K562 (cell line): ENCODE measurements at regions not wholly inside any gene's neighbourhood (a gene's known extent, or its start where the extent isn't known, plus 50 kb on each side); places are given as distances from the start of the nearest gene placed in this dataset.

Experiments used
- ATAC-seq: fragments of 200-7000 bp; cut with Tn5 transposase; 3 replicates; pipeline ENCODE4 v1.9.1; 2020; ENCODE audit warnings: moderate library complexity
- BruUV-seq: library from RNA; stranded (reverse); fragments of 400-500 nt; replicated peaks from 2 replicates; lab custom pipeline; 2021; lab: Mats Ljungman, UMichigan
- CTCF ChIA-PET: fragments of 300-600 bp; formaldehyde crosslinking; extraction: SDS; loops from one replicate; lab custom pipeline; 2021; ENCODE audit warnings: low intra/inter-chr PET ratio; lab: Yijun Ruan, JAX
- POLR2A ChIA-PET: fragments of 300-600, 350-650 bp; sonication (Branson Sonifier 250); formaldehyde crosslinking; extraction: SDS; loops from one replicate; lab custom pipeline; 2021; ENCODE audit warnings: antibody characterized with exemption, inconsistent platforms; lab: Yijun Ruan, JAX
- DNase-seq, 4 experiments: peaks; one replicate each; pipeline versions ENCODE4 v3.0.0 to v3.0.0-alpha.2; 2011 to 2018; ENCODE audit warnings: low spot score in 3 of 4, mixed read lengths in 3 of 4; ENCODE audit errors: extremely low read depth in 1 of 4
- FAIRE-seq: peaks from 2 replicates; lab custom pipeline; 2011; peaks lifted over from hg19 to GRCh38; lab: Jason Lieb, UNC
- H2AFZ ChIP-seq: 2 replicates; pipeline ENCODE4 v1.6.0; 2011; ENCODE audit warnings: low read depth, low read length, control low read depth, inconsistent platforms
- H3K27ac ChIP-seq: fragments of 200-600 bp; 3 replicates; pipeline ENCODE4 v1.8.0; 2011; ENCODE audit warnings: low read depth, mild to moderate bottlenecking, control low read depth, inconsistent platforms, low read length, moderate library complexity, mixed read lengths; ENCODE audit errors: extremely low read depth
- H3K27me3 ChIP-seq, 2 experiments: fragments of 300-600 bp in 1 of 2; 2 replicates in 1 of 2; 3 replicates in 1 of 2; pipeline versions ENCODE4 v1.6.0 to v1.8.0; 2011; ENCODE audit warnings: inconsistent platforms in 2 of 2, low read length in 2 of 2, mild to moderate bottlenecking in 1 of 2, mixed read lengths in 1 of 2, moderate library complexity in 1 of 2; ENCODE audit not compliant: control insufficient read depth in 2 of 2, insufficient read depth in 2 of 2
- H3K36me3 ChIP-seq: fragments of 300-600 bp; 3 replicates; pipeline ENCODE4 v1.8.0; 2011; ENCODE audit warnings: mild to moderate bottlenecking, low read length, inconsistent platforms; ENCODE audit not compliant: control insufficient read depth, insufficient read depth
- H3K4me1 ChIP-seq, 2 experiments: fragments of 200-600 bp in 1 of 2; replicated peaks in 1 of 2; 2 replicates in 1 of 2; 3 replicates in 1 of 2; pipeline versions ENCODE4 v1.5.1 to v1.8.0; 2011; ENCODE audit warnings: inconsistent platforms in 2 of 2, low read length in 2 of 2, mild to moderate bottlenecking in 1 of 2, mixed read lengths in 1 of 2, moderate library complexity in 1 of 2; ENCODE audit not compliant: control insufficient read depth in 2 of 2, insufficient read depth in 2 of 2
- H3K4me2 ChIP-seq: 2 replicates; pipeline ENCODE4 v1.6.1; 2011; ENCODE audit warnings: low read length, control low read depth, inconsistent platforms, mixed read lengths; ENCODE audit not compliant: insufficient read depth
- H3K4me3 ChIP-seq: fragments of 200-600 bp; sonication (generic), shearing (Covaris generic); 2 replicates; pipeline ENCODE4 v1.5.1; 2016; ENCODE audit warnings: control low read depth, inconsistent platforms
- H3K79me2 ChIP-seq: fragments of 200-600 bp; 3 replicates; pipeline ENCODE4 v1.8.0; 2011; ENCODE audit warnings: low read length, inconsistent platforms; ENCODE audit not compliant: control insufficient read depth, insufficient read depth
- H3K9ac ChIP-seq, 2 experiments: 2 replicates each; pipeline versions ENCODE4 v1.6.0 to v1.6.1; 2011; ENCODE audit warnings: low read depth in 2 of 2, low read length in 2 of 2, control low read depth in 1 of 2, inconsistent platforms in 1 of 2, mild to moderate bottlenecking in 1 of 2, mixed read lengths in 1 of 2; ENCODE audit not compliant: insufficient read depth in 1 of 2
- H3K9me1 ChIP-seq: one replicate; pipeline ENCODE4 v1.6.0; 2011; ENCODE audit warnings: inconsistent platforms, mild to moderate bottlenecking, low read length, moderate library complexity; ENCODE audit not compliant: control insufficient read depth, insufficient read depth
- H3K9me3 ChIP-seq: replicated peaks from 2 replicates; pipeline ENCODE4 v1.5.1; 2011; ENCODE audit warnings: low read depth, low read length, inconsistent platforms; ENCODE audit not compliant: control insufficient read depth, insufficient read depth
- H4K20me1 ChIP-seq: replicated peaks from 2 replicates; pipeline ENCODE4 v1.6.1; 2011; ENCODE audit warnings: low read length, inconsistent platforms, mixed read lengths; ENCODE audit not compliant: control insufficient read depth, insufficient read depth
- ASH1L ChIP-seq: fragments of 450-650 bp; IDR thresholded peaks from 2 replicates; pipeline ENCODE4 v1.6.1; 2018; ENCODE audit warnings: borderline replicate concordance, mild to moderate bottlenecking, low read depth; ENCODE audit not compliant: partially characterized antibody
- BMI1 ChIP-seq: fragments of 150-350 bp; IDR thresholded peaks from 2 replicates; pipeline ENCODE4 v1.6.1; 2014; ENCODE audit warnings: low read length
- CXXC5 ChIP-seq: fragments of 250-450 bp; sonication (Bioruptor Pico); IDR thresholded peaks from 2 replicates; pipeline ENCODE4 v1.8.0; 2022; ENCODE audit warnings: inconsistent platforms, mild to moderate bottlenecking, moderate library complexity
- FOXA1 ChIP-seq: fragments of 450-650 bp; IDR thresholded peaks from 2 replicates; pipeline ENCODE4 v1.6.1; 2016; ENCODE audit warnings: mild to moderate bottlenecking, borderline replicate concordance
- HINFP ChIP-seq: fragments of 450-650 bp; conservative IDR thresholded peaks from 2 replicates; pipeline ENCODE4 v1.6.1; 2016; ENCODE audit warnings: missing genetic modification characterization, low read depth, mild to moderate bottlenecking, control low read depth, missing compliant biosample characterization
- HOMEZ ChIP-seq: fragments of 250-450 bp; sonication (Bioruptor Pico); IDR thresholded peaks from 2 replicates; pipeline ENCODE4 v1.4.0; 2020; ENCODE audit warnings: mild to moderate bottlenecking, moderate library complexity
- SRSF3 ChIP-seq: fragments of 200-400 bp; formaldehyde crosslinking; IDR thresholded peaks from 2 replicates; pipeline ENCODE4 v1.6.1; 2016; ENCODE audit warnings: mild to moderate bottlenecking, low read length, moderate library complexity; ENCODE audit not compliant: insufficient read depth
- ZBTB7A ChIP-seq: IDR thresholded peaks from 2 replicates; pipeline ENCODE4 v1.6.1; 2011; ENCODE audit warnings: low read depth, mild to moderate bottlenecking, low read length, moderate library complexity, borderline replicate concordance; ENCODE audit not compliant: control insufficient read depth
- ZC3H8 ChIP-seq: fragments of 450-650 bp; IDR thresholded peaks from 2 replicates; pipeline ENCODE4 v1.6.1; 2017
- ZNF134 ChIP-seq: fragments of 250-450 bp; sonication (Bioruptor Pico); conservative IDR thresholded peaks from 2 replicates; pipeline ENCODE4 v1.4.0; 2020
- ZNF143 ChIP-seq: sonication (generic); formaldehyde crosslinking; IDR thresholded peaks from 2 replicates; pipeline ENCODE4 v1.9.0; 2022; ENCODE audit warnings: mild to moderate bottlenecking, missing genetic modification reagents
- ZNF583 ChIP-seq: fragments of 250-450 bp; sonication (Bioruptor Pico); IDR thresholded peaks from 2 replicates; pipeline ENCODE4 v1.4.0; 2020
- WGBS: fragments of 100-300 bp; shearing (Covaris generic); methylation state at CpG from one replicate; pipeline ENCODE4 v1.1.6; 2016; ENCODE audit warnings: low coverage, mixed read lengths; ENCODE audit not compliant: insufficient coverage; ENCODE audit errors: missing lambda C conversion rate; 5-methylcytosine and 5-hydroxymethylcytosine counted together
- in situ Hi-C: fragments of 300-500 bp; cut with MboI; formaldehyde crosslinking; loops from 4 replicates; pipeline ENCODE4 v1.15.0; 2018; ENCODE audit warnings: inconsistent platforms, mixed read lengths
- intact Hi-C: fragments of 100-400 bp; cut with micrococcal nuclease; formaldehyde crosslinking; loops from 2 replicates; pipeline ENCODE4 v1.14.2; 2022
- TF ChIP-seq, protein P1 (sequence below): sonication (generic); formaldehyde crosslinking; IDR thresholded peaks from 2 replicates; pipeline ENCODE4 v1.8.0; 2022; ENCODE audit warnings: mild to moderate bottlenecking, missing genetic modification reagents

DNA sequence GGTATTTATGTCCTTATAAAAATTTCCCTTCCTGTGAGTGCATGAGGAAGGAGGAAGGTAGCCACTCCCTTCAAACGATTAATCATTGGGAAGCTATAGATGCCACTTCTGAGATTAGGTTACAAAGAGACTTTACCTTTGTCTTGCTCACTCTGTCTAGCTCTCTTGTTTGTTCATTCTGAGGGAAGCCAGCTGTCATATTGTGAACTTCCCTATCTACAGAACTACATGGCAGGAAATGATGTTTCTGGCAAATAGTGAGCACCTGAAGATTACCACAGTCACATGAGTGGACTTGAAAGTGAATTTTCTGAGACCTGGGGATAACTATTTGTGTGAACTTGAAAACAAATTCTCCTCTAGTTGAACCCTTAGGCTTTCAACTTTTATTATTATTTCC is 776.8 kb downstream of the CCDC85A start:
- Histone ChIP-seq H3K79me2 (no peaks in the 10 kb centered on the region), H4K20me1 (no peaks in the 10 kb centered on the region), H3K9me1 (no peaks in the 10 kb centered on the region), H3K4me3 (no peak overlapping the region), H3K27me3 (no peaks in the 10 kb centered on the region), H3K4me2 (no peak overlapping the region), H3K9ac (no peak overlapping the region), H3K9me3 (no peaks in the 10 kb centered on the region), H3K4me1 (no peaks in the 10 kb centered on the region), H2AFZ (no peak overlapping the region), H3K36me3 (no peaks in the 10 kb centered on the region), H3K27ac (no peak overlapping the region)
- intact Hi-C loops (no loop called here), in situ Hi-C loops (no loop called here)
- DNase-seq (no peak), ATAC-seq (no peak), FAIRE-seq (no peak)
- no TSS peak for BruUV-seq
- CTCF ChIA-PET: no interaction called here
- TF ChIP-seq ZC3H8 (no peak), HOMEZ (no peak), FOXA1 (no peak), BMI1 (no peak), ZNF134 (CRISPR knock-in tag) (no peak), ASH1L (no peak), CXXC5 (CRISPR knock-in tag) (no peak), ZNF583 (CRISPR knock-in tag) (no peak), ZBTB7A (no peak), HINFP (tag) (no peak), ZNF143 (CRISPR knock-in tag) (no peak), SRSF3 (no peak)
- TF ChIP-seq, protein P1, sequence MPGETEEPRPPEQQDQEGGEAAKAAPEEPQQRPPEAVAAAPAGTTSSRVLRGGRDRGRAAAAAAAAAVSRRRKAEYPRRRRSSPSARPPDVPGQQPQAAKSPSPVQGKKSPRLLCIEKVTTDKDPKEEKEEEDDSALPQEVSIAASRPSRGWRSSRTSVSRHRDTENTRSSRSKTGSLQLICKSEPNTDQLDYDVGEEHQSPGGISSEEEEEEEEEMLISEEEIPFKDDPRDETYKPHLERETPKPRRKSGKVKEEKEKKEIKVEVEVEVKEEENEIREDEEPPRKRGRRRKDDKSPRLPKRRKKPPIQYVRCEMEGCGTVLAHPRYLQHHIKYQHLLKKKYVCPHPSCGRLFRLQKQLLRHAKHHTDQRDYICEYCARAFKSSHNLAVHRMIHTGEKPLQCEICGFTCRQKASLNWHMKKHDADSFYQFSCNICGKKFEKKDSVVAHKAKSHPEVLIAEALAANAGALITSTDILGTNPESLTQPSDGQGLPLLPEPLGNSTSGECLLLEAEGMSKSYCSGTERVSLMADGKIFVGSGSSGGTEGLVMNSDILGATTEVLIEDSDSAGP (CRISPR knock-in tag): no peak
- POLR2A ChIA-PET: no interaction called here
- 0% methylated on average over 1 of the region's 1 CpG for WGBS
